H1 (cell line): ENCODE measurements at regions not wholly inside any gene's neighbourhood (a gene's known extent, or its start where the extent isn't known, plus 50 kb on each side); places are given as distances from the start of the nearest gene placed in this dataset.

Experiments used
- ASH2L ChIP-seq: fragments of 200-600, 300-600 bp; sonication (generic); IDR thresholded peaks from one replicate; pipeline ENCODE4 v1.7.1; 2017; ENCODE audit warnings: low read length
- CHD1 ChIP-seq: IDR thresholded peaks from 2 replicates; pipeline ENCODE4 v1.6.1; 2012; ENCODE audit warnings: low read depth, low read length, improper control_type of control experiment
- CHD2 ChIP-seq: IDR thresholded peaks from 2 replicates; pipeline ENCODE4 v1.6.1; 2012; ENCODE audit warnings: low read length, improper control_type of control experiment
- EP300 ChIP-seq, 2 experiments: IDR thresholded peaks; 1 replicate in 1 of 2; 2 replicates in 1 of 2; pipeline ENCODE4 v1.6.1; 2011 to 2012; ENCODE audit warnings: low read depth in 2 of 2, low read length in 2 of 2, mild to moderate bottlenecking in 2 of 2, borderline replicate concordance in 1 of 2, inconsistent platforms in 1 of 2, moderate library complexity in 1 of 2
- EZH2 ChIP-seq: fragments of 200-600 bp; sonication (generic); IDR thresholded peaks from 2 replicates; pipeline ENCODE4 v1.7.1; 2012; ENCODE audit warnings: low read depth, mild to moderate bottlenecking, moderate library complexity, low read length, inconsistent platforms; ENCODE audit not compliant: severe bottlenecking
- KDM1A ChIP-seq: fragments of 200-600, 300-600 bp; sonication (generic); IDR thresholded peaks from 2 replicates; pipeline ENCODE4 v1.7.1; 2016; ENCODE audit warnings: mild to moderate bottlenecking, low read length, borderline replicate concordance
- MAFK ChIP-seq: IDR thresholded peaks from 2 replicates; pipeline ENCODE4 v1.6.1; 2012; ENCODE audit warnings: low read depth, mild to moderate bottlenecking, improper control_type of control experiment, low read length
- NANOG ChIP-seq: IDR thresholded peaks from 2 replicates; pipeline ENCODE4 v1.6.1; 2011; ENCODE audit warnings: low read length, low read depth, mild to moderate bottlenecking, inconsistent platforms; ENCODE audit not compliant: insufficient read depth, poor library complexity, severe bottlenecking
- POLR2A ChIP-seq, 2 experiments: IDR thresholded peaks; 1 replicate in 1 of 2; 2 replicates in 1 of 2; pipeline ENCODE4 v1.6.1; 2011; ENCODE audit warnings: low read depth in 2 of 2, low read length in 2 of 2, mild to moderate bottlenecking in 2 of 2; ENCODE audit errors: control extremely low read depth in 1 of 2
- RXRA ChIP-seq: IDR thresholded peaks from 2 replicates; pipeline ENCODE4 v1.6.1; 2011; ENCODE audit warnings: low read depth, mild to moderate bottlenecking, low read length, moderate library complexity; ENCODE audit not compliant: insufficient read depth
- TAF1 ChIP-seq: IDR thresholded peaks from 2 replicates; pipeline ENCODE4 v1.6.1; 2011; ENCODE audit warnings: mild to moderate bottlenecking, low read depth, low read length
- YY1 ChIP-seq: IDR thresholded peaks from 2 replicates; pipeline ENCODE4 v1.6.1; 2011; ENCODE audit warnings: low read depth, mild to moderate bottlenecking, low read length
- TF ChIP-seq, protein P1 (sequence below): IDR thresholded peaks from 2 replicates; pipeline ENCODE4 v1.6.1; 2012; ENCODE audit warnings: low read length, inconsistent platforms
- TF ChIP-seq, protein P2 (sequence below), 3 experiments: IDR thresholded peaks; 1 replicate in 2 of 3; 2 replicates in 1 of 3; pipeline versions ENCODE4 v1.5.1 to v1.6.1; 2011; ENCODE audit warnings: low read length in 3 of 3, mild to moderate bottlenecking in 3 of 3, inconsistent platforms in 2 of 3, low read depth in 1 of 3, moderate library complexity in 1 of 3; ENCODE audit not compliant: insufficient read depth in 1 of 3; ENCODE audit errors: control extremely low read depth in 1 of 3

DNA sequence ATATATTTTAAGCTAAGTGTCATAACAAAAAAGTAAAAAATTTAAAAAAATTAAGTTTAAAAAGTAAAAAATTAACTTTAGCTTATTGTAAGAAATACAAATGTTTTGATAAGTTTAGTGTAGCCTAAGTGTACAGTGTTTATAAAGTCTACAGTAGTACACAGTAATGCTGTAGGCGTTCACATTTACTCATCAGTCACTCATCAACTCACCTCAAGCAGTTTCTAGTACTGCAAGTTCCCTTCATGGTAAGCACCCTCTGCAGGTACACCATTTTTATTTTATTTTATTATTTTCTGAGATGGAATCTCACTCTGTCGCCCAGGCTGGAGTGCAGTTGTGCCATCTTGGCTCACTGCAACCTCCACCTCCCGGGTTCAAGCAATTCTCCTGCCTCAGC is 316.0 kb downstream of the FGFR2 start:
- TF ChIP-seq EZH2 (no peak), MAFK (no peak), CHD1 (no peak), KDM1A (no peak), POLR2A (IDR thresholded peaks at IDR 0.05; ENCODE audit: control extremely low read depth in 1 of 2, low read depth in 2 of 2, low read length in 2 of 2) (no peak), CHD2 (no peak), NANOG (no peak), RXRA (no peak), YY1 (no peak), ASH2L (no peak), TAF1 (no peak), EP300 (IDR thresholded peaks at IDR 0.05; ENCODE audit: borderline replicate concordance in 1 of 2, low read depth in 2 of 2, low read length in 2 of 2) (no peak)
- TF ChIP-seq, protein P1, sequence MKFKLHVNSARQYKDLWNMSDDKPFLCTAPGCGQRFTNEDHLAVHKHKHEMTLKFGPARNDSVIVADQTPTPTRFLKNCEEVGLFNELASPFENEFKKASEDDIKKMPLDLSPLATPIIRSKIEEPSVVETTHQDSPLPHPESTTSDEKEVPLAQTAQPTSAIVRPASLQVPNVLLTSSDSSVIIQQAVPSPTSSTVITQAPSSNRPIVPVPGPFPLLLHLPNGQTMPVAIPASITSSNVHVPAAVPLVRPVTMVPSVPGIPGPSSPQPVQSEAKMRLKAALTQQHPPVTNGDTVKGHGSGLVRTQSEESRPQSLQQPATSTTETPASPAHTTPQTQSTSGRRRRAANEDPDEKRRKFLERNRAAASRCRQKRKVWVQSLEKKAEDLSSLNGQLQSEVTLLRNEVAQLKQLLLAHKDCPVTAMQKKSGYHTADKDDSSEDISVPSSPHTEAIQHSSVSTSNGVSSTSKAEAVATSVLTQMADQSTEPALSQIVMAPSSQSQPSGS: no peak
- TF ChIP-seq, protein P2, sequence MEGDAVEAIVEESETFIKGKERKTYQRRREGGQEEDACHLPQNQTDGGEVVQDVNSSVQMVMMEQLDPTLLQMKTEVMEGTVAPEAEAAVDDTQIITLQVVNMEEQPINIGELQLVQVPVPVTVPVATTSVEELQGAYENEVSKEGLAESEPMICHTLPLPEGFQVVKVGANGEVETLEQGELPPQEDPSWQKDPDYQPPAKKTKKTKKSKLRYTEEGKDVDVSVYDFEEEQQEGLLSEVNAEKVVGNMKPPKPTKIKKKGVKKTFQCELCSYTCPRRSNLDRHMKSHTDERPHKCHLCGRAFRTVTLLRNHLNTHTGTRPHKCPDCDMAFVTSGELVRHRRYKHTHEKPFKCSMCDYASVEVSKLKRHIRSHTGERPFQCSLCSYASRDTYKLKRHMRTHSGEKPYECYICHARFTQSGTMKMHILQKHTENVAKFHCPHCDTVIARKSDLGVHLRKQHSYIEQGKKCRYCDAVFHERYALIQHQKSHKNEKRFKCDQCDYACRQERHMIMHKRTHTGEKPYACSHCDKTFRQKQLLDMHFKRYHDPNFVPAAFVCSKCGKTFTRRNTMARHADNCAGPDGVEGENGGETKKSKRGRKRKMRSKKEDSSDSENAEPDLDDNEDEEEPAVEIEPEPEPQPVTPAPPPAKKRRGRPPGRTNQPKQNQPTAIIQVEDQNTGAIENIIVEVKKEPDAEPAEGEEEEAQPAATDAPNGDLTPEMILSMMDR (IDR thresholded peaks at IDR 0.05; ENCODE audit: control extremely low read depth in 1 of 3, insufficient read depth in 1 of 3, low read depth in 1 of 3, low read length in 3 of 3): no peak
